ENCODE measurements at regions not wholly inside any gene's neighbourhood (a gene's known extent, or its start where the extent isn't known, plus 50 kb on each side); places are given as distances from the start of the nearest gene placed in this dataset.

DNA sequence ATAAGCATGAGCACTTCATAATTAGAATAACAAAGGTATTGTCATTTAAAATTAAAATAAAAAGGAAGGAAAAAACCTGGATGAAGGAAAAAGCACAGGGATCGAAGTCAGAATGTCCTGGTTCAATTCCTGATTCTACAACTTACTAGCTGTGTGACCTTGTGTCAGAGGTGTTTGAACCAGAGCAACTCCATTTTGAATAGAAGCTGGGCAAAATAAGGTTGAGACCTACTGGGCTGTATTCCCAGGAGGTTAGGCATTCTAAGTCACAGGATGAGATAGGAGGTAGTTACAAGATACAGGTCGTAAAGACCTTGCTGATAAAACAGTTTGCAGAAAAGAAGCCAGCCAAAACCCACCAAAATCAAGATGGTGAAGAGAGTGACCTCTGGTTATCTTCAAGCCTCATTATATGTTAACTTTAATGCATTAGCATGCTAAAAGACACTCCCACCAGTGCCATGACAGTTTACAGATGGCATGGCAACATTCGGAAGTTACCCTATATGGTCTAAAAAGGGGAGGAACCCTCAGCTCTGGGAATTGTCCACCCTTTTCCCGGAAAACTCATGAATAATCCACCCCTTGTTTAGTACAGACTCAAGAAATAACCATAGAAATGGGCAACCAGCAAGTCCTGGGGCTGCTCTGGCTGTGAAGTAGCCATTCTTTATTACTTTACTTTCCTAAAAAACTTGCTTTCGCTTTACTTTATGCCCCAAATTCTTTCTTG, 412.7 kb downstream of the PIK3R1 start:
- no peak for DNase-seq

GRCh38 chr5:68630354-68630753, 414.8 kb downstream of the PIK3R1 start:
- no peak for DNase-seq

DNA sequence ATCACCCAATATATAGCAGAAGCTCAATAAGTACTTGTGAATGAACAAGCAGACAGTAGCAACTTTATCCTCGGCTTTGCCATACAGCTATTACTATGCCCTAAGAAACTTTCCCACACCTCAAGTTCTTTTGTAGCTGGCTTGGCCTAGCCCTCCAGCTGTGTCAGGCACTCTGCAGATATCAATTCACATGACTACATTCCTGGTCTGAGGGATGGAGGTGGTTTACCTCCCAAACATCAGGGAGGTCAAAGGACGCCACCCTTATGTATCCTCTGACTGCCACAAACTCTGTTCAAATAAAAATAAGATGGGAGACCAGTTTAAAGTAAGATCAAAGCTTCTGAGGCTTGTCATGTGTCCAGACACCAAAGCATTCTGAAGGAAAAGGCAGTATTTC, 416.3 kb downstream of the PIK3R1 start:
- DNase-seq: no peak

GRCh38 chr5:68641211-68641610, 425.7 kb downstream of the PIK3R1 start:
- no peak for DNase-seq

DNA sequence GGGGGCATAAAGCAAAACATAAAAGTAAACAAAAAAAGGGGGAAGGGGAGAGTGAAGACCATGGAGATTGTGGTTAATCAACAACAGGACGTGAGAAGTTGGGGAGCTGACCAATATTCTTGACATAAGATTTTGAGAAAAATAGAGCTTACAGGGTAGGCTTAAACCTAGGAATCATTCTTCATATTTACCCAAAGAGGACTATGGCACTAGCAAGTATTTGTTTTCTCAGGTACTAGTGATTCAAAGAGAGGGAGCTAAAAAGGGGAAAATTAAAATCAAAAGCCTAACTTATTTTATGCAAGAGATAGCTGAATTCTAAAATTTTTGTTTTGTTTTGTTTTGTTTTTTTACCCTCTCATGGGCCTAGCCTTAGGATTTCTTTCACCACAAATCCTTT, 427.5 kb downstream of the PIK3R1 start:
- DNase-seq: no peak

GRCh38 chr5:68644971-68645370, 429.4 kb downstream of the PIK3R1 start:
- DNase-seq: no peak

GRCh38 chr5:68646144-68646543, 430.6 kb downstream of the PIK3R1 start:
- DNase-seq: peak; percentile 36

- DNase-seq: no peak
Measured at GRCh38 chr5:68647743-68648142, 432.2 kb downstream of the PIK3R1 start.

GRCh38 chr5:68648944-68649857, 433.6 kb downstream of the PIK3R1 start:
- no peak for DNase-seq

- DNase-seq: peak; percentile 15
Measured at GRCh38 chr5:68652534-68652965, 437.0 kb downstream of the PIK3R1 start.

- no peak for DNase-seq
Measured at GRCh38 chr5:68653471-68653870, 437.9 kb downstream of the PIK3R1 start.

- DNase-seq: no peak
Measured at GRCh38 chr5:68657055-68657961, 436.5 kb upstream of the SLC30A5 start.

- no peak for DNase-seq
Measured at GRCh38 chr5:68658810-68659372, 434.9 kb upstream of the SLC30A5 start.

GRCh38 chr5:68659881-68660280, 433.9 kb upstream of the SLC30A5 start:
- no peak for DNase-seq

- no peak for DNase-seq
Measured at GRCh38 chr5:68661237-68661636, 432.6 kb upstream of the SLC30A5 start.

DNA sequence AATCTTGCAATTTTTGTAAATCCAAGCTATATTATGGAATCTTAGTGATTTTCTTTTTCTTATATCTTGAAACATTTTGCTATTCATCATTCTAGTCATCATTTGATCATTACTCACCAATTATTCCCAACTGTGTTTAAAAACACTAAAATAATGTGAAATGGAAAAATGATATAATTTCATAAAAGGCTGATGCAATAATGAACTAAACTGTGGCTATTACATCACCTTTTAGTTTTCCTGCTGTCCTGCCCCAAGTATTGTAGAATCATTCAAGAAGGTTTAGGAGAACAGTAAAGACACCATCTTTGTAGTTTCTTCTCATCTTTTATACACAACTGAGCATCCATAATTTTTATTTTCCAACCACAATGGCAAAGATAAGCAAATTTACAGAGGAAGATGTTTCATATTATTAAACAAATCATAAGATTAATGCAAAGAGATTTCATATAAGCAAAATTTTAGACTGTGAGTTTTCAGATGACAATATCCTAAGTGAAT, 431.0 kb upstream of the SLC30A5 start:
- no peak for DNase-seq

GRCh38 chr5:68669864-68670575, 423.8 kb upstream of the SLC30A5 start:
- no peak for DNase-seq

DNA sequence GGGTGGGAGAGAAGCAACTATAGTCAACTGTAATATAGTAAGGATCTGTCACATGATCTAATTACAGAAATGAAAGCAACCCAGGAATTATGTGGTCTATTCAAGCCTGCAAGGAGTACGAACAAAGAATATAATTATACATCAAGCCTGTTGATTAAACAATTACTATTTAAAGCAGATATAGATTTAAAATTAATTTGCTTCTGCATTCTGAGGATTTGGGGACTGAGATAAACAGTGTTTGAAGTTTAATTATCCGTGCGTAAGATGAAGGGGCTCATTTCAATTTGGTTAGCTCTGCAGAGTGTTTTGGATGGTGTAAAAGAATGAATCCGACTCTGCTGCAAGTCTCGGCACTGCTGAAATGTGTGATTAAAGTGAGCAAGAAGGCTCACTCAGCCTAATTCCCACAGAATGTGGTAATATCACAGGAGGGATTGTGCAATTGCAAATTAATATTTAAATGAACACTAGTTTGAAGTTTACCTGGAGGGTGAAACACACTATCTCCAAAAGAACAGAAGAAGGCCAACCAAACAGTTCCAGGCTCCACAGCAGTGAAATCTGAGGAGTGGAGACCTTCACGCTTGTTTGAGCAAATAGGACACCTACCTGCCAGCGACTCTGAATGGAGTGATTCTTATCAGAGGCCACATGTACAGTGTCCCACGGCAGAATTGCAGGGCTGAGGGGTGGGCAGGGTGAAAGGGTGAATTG, 420.6 kb upstream of the SLC30A5 start:
- DNase-seq: no peak

DNA sequence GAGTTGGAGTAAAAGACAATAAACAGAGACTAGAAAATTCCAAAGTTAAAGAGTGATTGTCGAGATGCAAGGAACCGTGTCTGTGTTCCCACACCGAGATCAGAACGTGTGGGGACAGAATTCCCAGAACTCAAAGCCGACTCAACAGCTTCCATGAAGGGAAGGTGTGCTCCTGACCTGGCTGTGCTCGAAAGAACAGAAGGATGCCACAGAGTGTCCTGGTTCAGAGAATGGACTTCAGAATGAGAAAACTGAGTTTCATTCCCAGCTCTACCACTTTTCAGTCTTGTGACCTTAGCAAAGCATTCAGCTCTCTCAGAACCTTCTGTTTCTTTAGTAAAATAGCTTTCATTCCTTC, 420.0 kb upstream of the SLC30A5 start:
- DNase-seq: no peak

DNA sequence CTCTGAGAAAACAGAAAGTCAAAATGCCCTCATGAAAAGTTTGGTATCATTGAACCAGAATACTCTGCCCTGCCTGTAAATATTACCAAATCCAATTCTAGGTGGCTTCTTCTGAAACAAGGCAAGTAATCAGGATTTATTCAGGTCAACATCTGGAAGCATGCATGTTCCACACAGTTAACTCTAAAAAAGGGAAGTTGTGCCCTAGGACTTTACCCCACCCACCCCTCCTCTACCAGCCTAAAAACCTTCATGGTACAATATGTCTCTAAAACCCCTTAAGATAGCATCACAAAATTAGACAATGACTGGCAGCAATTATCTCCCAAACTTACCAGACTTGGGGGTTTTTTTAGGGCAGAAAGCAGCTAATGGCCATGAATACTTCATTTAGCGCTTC, 414.8 kb upstream of the SLC30A5 start:
- DNase-seq: no peak

GRCh38 chr5:68680366-68680765, 413.4 kb upstream of the SLC30A5 start:
- no peak for DNase-seq
